ENCODE measurements at regions not wholly inside any gene's neighbourhood (a gene's known extent, or its start where the extent isn't known, plus 50 kb on each side); places are given as distances from the start of the nearest gene placed in this dataset.
"Not testable (repeated sequence)": the region's sequence is repeated elsewhere in the genome, so short reads cannot be mapped to it uniquely, and the experiment has no call there.

- H3K27me3 Mint-ChIP-seq, result no peaks in the 10 kb centered on the region
- DNase-seq (no peak), ATAC-seq (no peak)
- H3K4me1 Mint-ChIP-seq, result no peaks in the 10 kb centered on the region
- H3K4me3 Mint-ChIP-seq, result no peak overlapping the region
- H3K27ac Mint-ChIP-seq, result no peak overlapping the region
- H3K36me3 Mint-ChIP-seq (ENCODE audit: low read depth), result no peaks in the 10 kb centered on the region
- H3K9me3 ChIP-seq (ENCODE audit: control insufficient read depth, low read length, poor library complexity, severe bottlenecking), result no peaks in the 10 kb centered on the region
These were observed 682.6 kb downstream of the HS3ST4 start for GRCh38 chr16:26374279-26374925.

GRCh38 chr16:26382586-26382985 lies 684.1 kb upstream of the C16orf82 start:
- ATAC-seq (no peak), DNase-seq (no peak)
- no peaks in the 10 kb centered on the region for H3K9me3 ChIP-seq (ENCODE audit: control insufficient read depth, low read length, poor library complexity, severe bottlenecking)
- no peak overlapping the region for H3K27ac Mint-ChIP-seq
- peaks cover 9% of the 10 kb centered on the region for H3K27me3 Mint-ChIP-seq
- no peaks in the 10 kb centered on the region for H3K36me3 Mint-ChIP-seq (ENCODE audit: low read depth)
- H3K4me3 Mint-ChIP-seq, result no peak overlapping the region
- no peaks in the 10 kb centered on the region for H3K4me1 Mint-ChIP-seq

- no peak for DNase-seq
- Mint-ChIP-seq H3K36me3 (ENCODE audit: low read depth) (no peaks in the 10 kb centered on the region), H3K27me3 (peaks cover 9% of the 10 kb centered on the region), H3K4me1 (no peaks in the 10 kb centered on the region), H3K4me3 (no peak overlapping the region), H3K27ac (no peak overlapping the region)
- ATAC-seq, result no peak
- no peaks in the 10 kb centered on the region for H3K9me3 ChIP-seq (ENCODE audit: control insufficient read depth, low read length, poor library complexity, severe bottlenecking)
These were observed 680.6 kb upstream of the C16orf82 start for GRCh38 chr16:26386096-26386495.

- ATAC-seq (no peak), DNase-seq (no peak)
- Mint-ChIP-seq H3K27ac (no peak overlapping the region), H3K4me3 (no peak overlapping the region), H3K27me3 (peaks cover 4% of the 10 kb centered on the region), H3K36me3 (ENCODE audit: low read depth) (no peaks in the 10 kb centered on the region), H3K4me1 (no peaks in the 10 kb centered on the region)
- H3K9me3 ChIP-seq (ENCODE audit: control insufficient read depth, low read length, poor library complexity, severe bottlenecking), result no peaks in the 10 kb centered on the region
These were observed 674.9 kb upstream of the C16orf82 start for GRCh38 chr16:26391833-26392232.

- Mint-ChIP-seq H3K36me3 (ENCODE audit: low read depth) (no peaks in the 10 kb centered on the region), H3K27ac (no peak overlapping the region), H3K4me1 (no peaks in the 10 kb centered on the region), H3K27me3 (no peaks in the 10 kb centered on the region), H3K4me3 (no peak overlapping the region)
- no peaks in the 10 kb centered on the region for H3K9me3 ChIP-seq (ENCODE audit: control insufficient read depth, low read length, poor library complexity, severe bottlenecking)
- no peak for DNase-seq
- no peak for ATAC-seq
These were observed 672.3 kb upstream of the C16orf82 start for GRCh38 chr16:26394409-26394808.

DNA sequence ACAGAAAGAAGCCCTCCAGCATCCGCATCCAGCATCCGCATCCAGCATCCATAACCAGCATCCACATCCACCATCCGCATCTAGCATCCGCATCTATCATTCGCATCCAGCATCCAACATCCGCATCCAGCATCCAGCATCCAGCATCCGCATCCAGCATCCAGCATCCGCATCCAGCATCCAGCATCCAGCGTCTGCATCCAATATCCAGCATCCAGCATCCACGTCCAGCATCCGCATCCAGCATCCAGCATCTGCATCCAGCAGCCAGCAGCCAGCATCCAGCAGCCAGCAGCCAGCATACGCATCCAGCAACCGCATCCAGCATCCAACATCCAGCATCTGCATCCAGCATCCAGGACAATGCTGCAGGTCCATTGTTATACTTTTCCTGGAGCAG lies 671.0 kb upstream of the C16orf82 start:
- Mint-ChIP-seq H3K27ac (no peak overlapping the region), H3K36me3 (ENCODE audit: low read depth) (no peaks in the 10 kb centered on the region), H3K4me1 (no peaks in the 10 kb centered on the region), H3K27me3 (no peaks in the 10 kb centered on the region), H3K4me3 (no peak overlapping the region)
- ATAC-seq (no peak), DNase-seq (no peak)
- no peaks in the 10 kb centered on the region for H3K9me3 ChIP-seq (ENCODE audit: control insufficient read depth, low read length, poor library complexity, severe bottlenecking)

- no peaks in the 10 kb centered on the region for H3K27me3 Mint-ChIP-seq
- no peaks in the 10 kb centered on the region for H3K9me3 ChIP-seq (ENCODE audit: control insufficient read depth, low read length, poor library complexity, severe bottlenecking)
- H3K36me3 Mint-ChIP-seq (ENCODE audit: low read depth), result no peaks in the 10 kb centered on the region
- DNase-seq (no peak), ATAC-seq (no peak)
- no peak overlapping the region for H3K4me3 Mint-ChIP-seq
- no peak overlapping the region for H3K27ac Mint-ChIP-seq
- H3K4me1 Mint-ChIP-seq, result no peaks in the 10 kb centered on the region
These were observed 670.1 kb upstream of the C16orf82 start for GRCh38 chr16:26396511-26397235.

GRCh38 chr16:26413780-26414179 lies 652.9 kb upstream of the C16orf82 start:
- DNase-seq (no peak), ATAC-seq (no peak)
- no peaks in the 10 kb centered on the region for H3K27me3 Mint-ChIP-seq
- no peaks in the 10 kb centered on the region for H3K9me3 ChIP-seq (ENCODE audit: control insufficient read depth, low read length, poor library complexity, severe bottlenecking)
- no peaks in the 10 kb centered on the region for H3K36me3 Mint-ChIP-seq (ENCODE audit: low read depth)
- H3K27ac Mint-ChIP-seq, result no peak overlapping the region
- H3K4me3 Mint-ChIP-seq, result no peak overlapping the region
- no peaks in the 10 kb centered on the region for H3K4me1 Mint-ChIP-seq

DNA sequence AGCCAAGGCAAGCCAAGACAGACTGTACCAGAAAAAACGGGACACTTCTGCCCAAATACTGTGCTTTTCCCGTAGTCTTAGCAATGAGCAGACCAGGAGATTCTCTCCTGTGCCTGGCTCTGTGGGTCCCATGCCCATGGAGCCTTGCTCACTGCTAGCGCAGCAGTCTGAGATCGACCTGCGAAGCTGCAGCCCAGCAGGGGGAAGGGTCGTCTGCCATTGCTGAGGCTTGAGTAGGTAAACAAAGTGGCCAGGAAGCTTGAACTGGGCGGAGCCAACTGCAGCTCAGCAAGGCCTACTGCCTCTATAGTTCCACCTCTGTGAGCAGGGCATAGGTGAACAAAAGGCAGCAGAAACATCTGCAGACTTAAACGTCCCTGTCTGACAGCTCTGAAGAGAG lies 647.3 kb upstream of the C16orf82 start:
- not testable (repeated sequence) for DNase-seq; H3K4me3 Mint-ChIP-seq; H3K4me1 Mint-ChIP-seq; H3K36me3 Mint-ChIP-seq (ENCODE audit: low read depth); H3K9me3 ChIP-seq (ENCODE audit: control insufficient read depth, low read length, poor library complexity, severe bottlenecking); H3K27ac Mint-ChIP-seq; ATAC-seq; H3K27me3 Mint-ChIP-seq

DNA sequence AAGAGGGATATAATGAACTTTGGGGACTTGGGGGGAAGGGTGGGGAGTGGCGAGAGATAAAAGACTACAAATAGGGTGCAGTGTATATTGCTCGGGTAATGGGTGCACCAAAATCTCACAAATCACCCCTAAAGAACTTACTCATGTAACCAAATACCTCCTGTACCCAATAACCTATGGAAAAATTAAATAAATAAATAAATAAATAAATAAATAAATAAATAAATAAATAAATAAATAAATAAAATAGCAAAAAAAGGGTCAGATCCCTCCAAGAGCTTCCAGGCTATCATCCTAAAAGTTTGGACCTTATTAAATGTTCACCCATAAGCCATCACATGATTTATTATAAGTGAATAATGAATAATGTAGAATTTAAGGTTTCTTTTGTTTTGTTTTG lies 636.1 kb upstream of the C16orf82 start:
- no peaks in the 10 kb centered on the region for H3K9me3 ChIP-seq (ENCODE audit: control insufficient read depth, low read length, poor library complexity, severe bottlenecking)
- Mint-ChIP-seq H3K4me1 (no peaks in the 10 kb centered on the region), H3K4me3 (no peak overlapping the region), H3K36me3 (ENCODE audit: low read depth) (no peaks in the 10 kb centered on the region), H3K27ac (no peak overlapping the region), H3K27me3 (no peaks in the 10 kb centered on the region)
- DNase-seq (no peak), ATAC-seq (no peak)

GRCh38 chr16:26433807-26434206 lies 632.9 kb upstream of the C16orf82 start:
- Mint-ChIP-seq H3K36me3 (ENCODE audit: low read depth) (no peaks in the 10 kb centered on the region), H3K4me1 (no peaks in the 10 kb centered on the region), H3K27me3 (no peaks in the 10 kb centered on the region), H3K27ac (no peak overlapping the region), H3K4me3 (no peak overlapping the region)
- no peak for ATAC-seq
- no peak for DNase-seq
- no peaks in the 10 kb centered on the region for H3K9me3 ChIP-seq (ENCODE audit: control insufficient read depth, low read length, poor library complexity, severe bottlenecking)

GRCh38 chr16:26441178-26441577 lies 625.5 kb upstream of the C16orf82 start:
- Mint-ChIP-seq H3K27me3 (peaks cover 7% of the 10 kb centered on the region), H3K27ac (no peak overlapping the region), H3K4me3 (no peak overlapping the region), H3K4me1 (no peaks in the 10 kb centered on the region), H3K36me3 (ENCODE audit: low read depth) (no peaks in the 10 kb centered on the region)
- H3K9me3 ChIP-seq (ENCODE audit: control insufficient read depth, low read length, poor library complexity, severe bottlenecking), result no peaks in the 10 kb centered on the region
- no peak for ATAC-seq
- DNase-seq, result no peak

DNA sequence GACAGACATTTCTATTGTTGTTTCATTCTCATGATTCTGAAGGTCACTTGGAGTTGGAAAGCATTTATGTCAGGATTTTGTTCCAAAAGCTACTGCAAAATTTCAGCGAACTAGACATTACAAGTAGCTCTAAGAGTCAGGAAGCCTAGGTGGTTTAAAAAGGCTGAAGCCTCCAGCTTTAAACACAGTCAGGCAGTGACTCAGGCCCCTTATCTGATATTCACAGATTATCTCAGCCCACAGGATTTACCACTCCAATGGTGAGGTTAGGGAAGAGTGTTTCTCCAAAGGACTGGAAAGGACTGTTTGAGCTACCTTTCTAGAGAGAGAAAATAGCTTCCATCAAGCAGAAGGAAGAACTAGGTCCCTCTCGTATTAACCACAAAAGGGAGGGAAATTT lies 624.4 kb upstream of the C16orf82 start:
- no peak overlapping the region for H3K27ac Mint-ChIP-seq
- no peaks in the 10 kb centered on the region for H3K36me3 Mint-ChIP-seq (ENCODE audit: low read depth)
- H3K27me3 Mint-ChIP-seq, result peaks cover 12% of the 10 kb centered on the region
- no peak for DNase-seq
- no peak for ATAC-seq
- H3K4me3 Mint-ChIP-seq, result no peak overlapping the region
- H3K9me3 ChIP-seq (ENCODE audit: control insufficient read depth, low read length, poor library complexity, severe bottlenecking), result no peaks in the 10 kb centered on the region
- no peaks in the 10 kb centered on the region for H3K4me1 Mint-ChIP-seq

GRCh38 chr16:26447570-26447969 lies 619.2 kb upstream of the C16orf82 start:
- H3K36me3 Mint-ChIP-seq (ENCODE audit: low read depth), result no peaks in the 10 kb centered on the region
- no peaks in the 10 kb centered on the region for H3K9me3 ChIP-seq (ENCODE audit: control insufficient read depth, low read length, poor library complexity, severe bottlenecking)
- ATAC-seq (no peak), DNase-seq (no peak)
- no peak overlapping the region for H3K4me3 Mint-ChIP-seq
- H3K4me1 Mint-ChIP-seq, result no peaks in the 10 kb centered on the region
- no peak overlapping the region for H3K27ac Mint-ChIP-seq
- peaks cover 11% of the 10 kb centered on the region for H3K27me3 Mint-ChIP-seq
